Cardiac muscle cell (in vitro differentiated cells and primary cell): ENCODE measurements at regions not wholly inside any gene's neighbourhood (a gene's known extent, or its start where the extent isn't known, plus 50 kb on each side); places are given as distances from the start of the nearest gene placed in this dataset.

Experiments used
- DNase-seq, 2 donors: peaks; one replicate each; pipeline versions ENCODE4 v3.0.0 to v3.0.0-alpha.2; 2010 to 2017; ENCODE audit warnings: low read depth in 1 of 2, low spot score in 1 of 2
- H3K27ac ChIP-seq: fragments of 200-600 bp; sonication (generic); 2 replicates; pipeline ENCODE4 v1.5.1; 2016
- H3K27me3 ChIP-seq: fragments of 200-600 bp; sonication (generic); 2 replicates; pipeline ENCODE4 v1.6.0; 2016; ENCODE audit warnings: control low read depth
- H3K36me3 ChIP-seq: fragments of 200-600 bp; sonication (generic); 2 replicates; pipeline ENCODE4 v1.5.1; 2016; ENCODE audit warnings: control low read depth
- H3K4me1 ChIP-seq: fragments of 200-600 bp; sonication (generic); 2 replicates; pipeline ENCODE4 v1.8.1; 2017; ENCODE audit warnings: low read depth, mild to moderate bottlenecking, mixed run types
- H3K4me3 ChIP-seq: fragments of 200-600 bp; sonication (generic); 2 replicates; pipeline ENCODE4 v1.5.1; 2016; ENCODE audit warnings: mild to moderate bottlenecking
- H3K9me3 ChIP-seq: fragments of 200-600 bp; sonication (generic); 2 replicates; pipeline ENCODE4 v1.5.1; 2017; ENCODE audit warnings: low read depth, mild to moderate bottlenecking, control low read depth
- TF ChIP-seq, protein P1 (sequence below): IDR thresholded peaks from 2 replicates; pipeline ENCODE4 v1.5.1; 2012; ENCODE audit warnings: low read depth, mild to moderate bottlenecking, low read length

GRCh38 chr14:82778601-82779000 is 1244.9 kb upstream of the SEL1L start:
- Histone ChIP-seq H3K27ac (no peak overlapping the region), H3K9me3 (no peaks in the 10 kb centered on the region), H3K4me1 (no peaks in the 10 kb centered on the region), H3K36me3 (no peaks in the 10 kb centered on the region), H3K4me3 (no peak overlapping the region), H3K27me3 (no peaks in the 10 kb centered on the region)
- DNase-seq: no peak
- TF ChIP-seq, protein P1, sequence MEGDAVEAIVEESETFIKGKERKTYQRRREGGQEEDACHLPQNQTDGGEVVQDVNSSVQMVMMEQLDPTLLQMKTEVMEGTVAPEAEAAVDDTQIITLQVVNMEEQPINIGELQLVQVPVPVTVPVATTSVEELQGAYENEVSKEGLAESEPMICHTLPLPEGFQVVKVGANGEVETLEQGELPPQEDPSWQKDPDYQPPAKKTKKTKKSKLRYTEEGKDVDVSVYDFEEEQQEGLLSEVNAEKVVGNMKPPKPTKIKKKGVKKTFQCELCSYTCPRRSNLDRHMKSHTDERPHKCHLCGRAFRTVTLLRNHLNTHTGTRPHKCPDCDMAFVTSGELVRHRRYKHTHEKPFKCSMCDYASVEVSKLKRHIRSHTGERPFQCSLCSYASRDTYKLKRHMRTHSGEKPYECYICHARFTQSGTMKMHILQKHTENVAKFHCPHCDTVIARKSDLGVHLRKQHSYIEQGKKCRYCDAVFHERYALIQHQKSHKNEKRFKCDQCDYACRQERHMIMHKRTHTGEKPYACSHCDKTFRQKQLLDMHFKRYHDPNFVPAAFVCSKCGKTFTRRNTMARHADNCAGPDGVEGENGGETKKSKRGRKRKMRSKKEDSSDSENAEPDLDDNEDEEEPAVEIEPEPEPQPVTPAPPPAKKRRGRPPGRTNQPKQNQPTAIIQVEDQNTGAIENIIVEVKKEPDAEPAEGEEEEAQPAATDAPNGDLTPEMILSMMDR: no peak

DNA sequence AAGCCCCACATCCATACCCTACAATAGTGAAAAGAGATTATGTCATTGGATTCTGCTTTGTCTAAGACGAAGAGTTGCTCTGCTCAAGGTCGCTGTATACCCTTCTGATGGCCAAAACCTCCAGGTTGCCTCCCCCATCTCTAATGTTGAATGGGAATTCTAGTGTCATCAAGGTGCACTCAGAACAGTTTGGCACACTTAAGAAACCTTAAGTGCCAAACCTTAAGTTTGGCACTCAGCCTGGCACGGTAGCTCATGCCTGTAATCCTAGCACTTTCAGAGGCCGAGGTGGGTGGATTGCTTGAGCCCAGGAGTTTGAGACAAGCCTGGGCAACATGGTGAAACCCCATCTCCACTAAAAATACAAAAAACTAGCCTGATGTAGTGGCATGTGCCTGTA is 1245.6 kb upstream of the SEL1L start:
- Histone ChIP-seq H3K4me1 (no peaks in the 10 kb centered on the region), H3K9me3 (no peaks in the 10 kb centered on the region), H3K4me3 (no peak overlapping the region), H3K27me3 (no peaks in the 10 kb centered on the region), H3K36me3 (no peaks in the 10 kb centered on the region), H3K27ac (no peak overlapping the region)
- TF ChIP-seq, protein P1: no peak
- DNase-seq: no peak

DNA sequence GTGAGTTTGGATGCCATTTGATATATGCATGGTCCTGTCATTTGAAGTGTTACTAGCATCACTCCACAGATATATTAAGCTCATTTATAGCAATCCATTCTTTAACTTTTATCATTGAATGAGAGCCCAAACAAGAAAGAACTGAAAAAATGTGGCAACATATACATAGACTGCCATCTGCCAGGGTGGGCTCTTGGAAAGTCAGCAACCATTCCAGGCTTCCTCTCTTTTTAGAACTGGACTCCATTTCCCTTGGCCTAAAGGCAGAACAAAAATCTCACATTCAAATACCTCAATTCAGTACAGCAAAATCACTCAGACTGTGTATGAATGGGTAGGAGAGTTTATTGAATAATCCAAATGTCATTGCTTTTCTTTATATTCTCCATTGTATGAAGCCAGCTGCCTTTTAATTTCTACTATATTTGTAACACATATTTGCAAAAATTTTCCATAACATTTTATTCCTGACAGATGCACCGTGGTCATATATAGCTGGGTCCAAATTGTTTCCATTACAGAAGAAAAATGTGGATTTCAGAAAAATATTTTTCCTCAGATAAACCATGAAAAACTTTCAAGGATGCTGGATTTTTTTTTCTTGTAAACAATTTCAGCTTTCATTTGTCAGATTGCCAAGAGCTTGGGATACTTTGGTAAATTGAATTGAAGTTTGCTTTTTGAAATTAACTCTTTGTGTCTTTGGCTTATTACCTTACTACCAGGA is 1252.3 kb upstream of the SEL1L start:
- H3K4me1 ChIP-seq: no peaks in the 10 kb centered on the region
- DNase-seq: no peak
- no peaks in the 10 kb centered on the region for H3K9me3 ChIP-seq
- no peaks in the 10 kb centered on the region for H3K36me3 ChIP-seq
- H3K27me3 ChIP-seq: no peaks in the 10 kb centered on the region
- TF ChIP-seq, protein P1: no peak
- H3K4me3 ChIP-seq: no peak overlapping the region
- no peak overlapping the region for H3K27ac ChIP-seq

DNA sequence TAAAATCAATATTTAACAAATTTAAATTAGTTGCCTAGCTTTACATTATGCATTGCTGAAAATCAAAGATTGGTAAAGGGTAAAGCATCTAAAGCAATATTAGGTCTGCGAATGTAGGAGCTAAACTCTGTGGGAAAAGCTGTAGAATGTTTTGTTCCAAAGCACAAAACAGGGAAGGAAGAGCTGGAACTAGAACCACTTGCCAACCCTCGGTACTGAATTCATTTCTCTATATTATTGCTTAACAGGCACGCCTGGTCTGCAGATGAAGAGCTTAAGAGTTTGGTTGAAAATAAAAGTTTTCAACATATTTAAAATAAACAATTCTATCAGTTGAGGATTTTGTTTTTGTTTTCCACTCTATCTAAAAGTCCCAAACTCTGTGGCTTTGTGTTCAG is 1252.8 kb upstream of the SEL1L start:
- H3K9me3 ChIP-seq: no peaks in the 10 kb centered on the region

GRCh38 chr14:82796086-82796485 is 1262.4 kb upstream of the SEL1L start:
- no peak overlapping the region for H3K27ac ChIP-seq
- no peaks in the 10 kb centered on the region for H3K36me3 ChIP-seq
- H3K4me1 ChIP-seq: no peaks in the 10 kb centered on the region
- TF ChIP-seq, protein P1: no peak
- no peak overlapping the region for H3K4me3 ChIP-seq
- DNase-seq: no peak
- no peaks in the 10 kb centered on the region for H3K27me3 ChIP-seq
- no peaks in the 10 kb centered on the region for H3K9me3 ChIP-seq

More for the DNA sequence above, 1252.8 kb upstream of the SEL1L start:
- no peaks in the 10 kb centered on the region for H3K36me3 ChIP-seq
- no peaks in the 10 kb centered on the region for H3K27me3 ChIP-seq
- no peaks in the 10 kb centered on the region for H3K4me1 ChIP-seq
- TF ChIP-seq, protein P1: no peak
- H3K4me3 ChIP-seq: no peak overlapping the region
- H3K27ac ChIP-seq: no peak overlapping the region
- no peak for DNase-seq
